ENCODE measurements at regions not wholly inside any gene's neighbourhood (a gene's known extent, or its start where the extent isn't known, plus 50 kb on each side); places are given as distances from the start of the nearest gene placed in this dataset.
A peak's percentile ranks its signal among the peaks of the same experiment; 100 is the strongest.

DNA sequence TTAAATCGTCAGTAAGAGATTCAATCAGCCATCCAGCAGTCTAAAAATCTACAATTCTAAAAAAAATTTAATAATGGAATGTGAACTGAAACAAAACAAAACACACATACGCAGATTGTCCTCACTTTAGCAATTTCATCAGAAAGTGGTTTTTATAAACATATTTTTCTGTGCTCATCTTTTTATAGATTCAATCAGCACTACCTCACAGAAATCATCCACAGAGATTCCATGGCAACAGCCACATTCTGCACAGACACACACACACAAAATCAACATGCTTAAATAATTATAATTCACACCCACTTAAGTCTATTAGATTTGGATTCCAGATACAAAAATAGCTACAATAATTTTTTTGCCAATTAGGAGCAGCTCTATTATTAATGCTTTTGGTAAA is 149.0 kb upstream of the KCNIP4 start:
- TF ChIP-seq RFX5 (IDR thresholded peaks at IDR 0.05; ENCODE audit: low read length) (no peak), TCF12 (IDR thresholded peaks at IDR 0.05) (no peak)
- Histone ChIP-seq H3K9me2 (0 out of 2 replicates have a peak, but pooled peaks cover 3% of the 10 kb centered on the region), H3K27me3 (ENCODE audit: insufficient read depth) (no peaks in the 10 kb centered on the region), H3K9ac (no peak overlapping the region), H3K9me3 (no peaks in the 10 kb centered on the region), H3F3A (replicated peaks; ENCODE audit: insufficient read depth) (no peaks in the 10 kb centered on the region), H4K20me1 (ENCODE audit: insufficient read depth) (no peaks in the 10 kb centered on the region), H3K27ac (ENCODE audit: low read depth in 2 of 2, low read length in 1 of 2) (no peak overlapping the region), H3K36me3 (replicated peaks in 1 of 2; ENCODE audit: control insufficient read depth in 1 of 2, insufficient read depth in 2 of 2, low read length in 1 of 2) (no peaks in the 10 kb centered on the region), H3K4me1 (ENCODE audit: control insufficient read depth in 1 of 2, insufficient read depth in 2 of 2, low read depth in 1 of 2, low read length in 1 of 2) (no peaks in the 10 kb centered on the region; a peak in 1 of 4 replicates), H3K79me2 (ENCODE audit: insufficient read depth) (no peaks in the 10 kb centered on the region), H3K4me2 (no peak overlapping the region), H3K4me3 (ENCODE audit: low read depth in 2 of 2, low read length in 1 of 2) (no peak overlapping the region), H2AFZ (ENCODE audit: low read depth) (0 out of 2 replicates have a peak overlapping the region, but pooled peaks have one; percentile 6)
- 2% methylated on average over 2 of the region's 2 CpGs for WGBS (ENCODE audit: low lambda C conversion rate)
- CTCF ChIA-PET = no interaction called here
- no peak for DNase-seq
- POLR2A ChIA-PET = no interaction called here

- Histone ChIP-seq H3K9ac (no peak overlapping the region), H2AFZ (ENCODE audit: low read depth) (no peak overlapping the region), H3K4me2 (no peak overlapping the region), H3K4me1 (ENCODE audit: control insufficient read depth in 1 of 2, insufficient read depth in 2 of 2, low read depth in 1 of 2, low read length in 1 of 2) (no peaks in the 10 kb centered on the region), H3K9me2 (0 out of 2 replicates have a peak, but pooled peaks cover 3% of the 10 kb centered on the region), H3K79me2 (ENCODE audit: insufficient read depth) (no peaks in the 10 kb centered on the region), H3K9me3 (no peaks in the 10 kb centered on the region), H3K27me3 (ENCODE audit: insufficient read depth) (no peaks in the 10 kb centered on the region), H3F3A (replicated peaks; ENCODE audit: insufficient read depth) (no peaks in the 10 kb centered on the region), H4K20me1 (ENCODE audit: insufficient read depth) (no peaks in the 10 kb centered on the region), H3K4me3 (ENCODE audit: low read depth in 2 of 2, low read length in 1 of 2) (no peak overlapping the region), H3K27ac (ENCODE audit: low read depth in 2 of 2, low read length in 1 of 2) (no peak overlapping the region), H3K36me3 (replicated peaks in 1 of 2; ENCODE audit: control insufficient read depth in 1 of 2, insufficient read depth in 2 of 2, low read length in 1 of 2) (no peaks in the 10 kb centered on the region)
- no peak for DNase-seq
- TF ChIP-seq USF1 (IDR thresholded peaks at IDR 0.05; ENCODE audit: borderline replicate concordance, low read depth) (no peak), SMC3 (IDR thresholded peaks at IDR 0.05; ENCODE audit: low read depth, low read length) (no peak), TAF1 (IDR thresholded peaks at IDR 0.05; ENCODE audit: borderline replicate concordance, low read depth, low read length) (no peak), TCF12 (IDR thresholded peaks at IDR 0.05) (no peak), GATA2 (CRISPR knock-in tag; IDR thresholded peaks at IDR 0.05) (no peak), FOXJ3 (CRISPR knock-in tag; IDR thresholded peaks at IDR 0.05) (no peak), MAX (IDR thresholded peaks at IDR 0.05; ENCODE audit: low read depth) (no peak), ELF1 (IDR thresholded peaks at IDR 0.05) (no peak), CHD2 (IDR thresholded peaks at IDR 0.05; ENCODE audit: low read length, partially characterized antibody) (no peak), RXRA (IDR thresholded peaks at IDR 0.05; ENCODE audit: borderline replicate concordance, low read depth) (no peak), TEAD4 (IDR thresholded peaks at IDR 0.05; ENCODE audit: borderline replicate concordance, insufficient read depth) (no peak)
- TF ChIP-seq, protein P1, sequence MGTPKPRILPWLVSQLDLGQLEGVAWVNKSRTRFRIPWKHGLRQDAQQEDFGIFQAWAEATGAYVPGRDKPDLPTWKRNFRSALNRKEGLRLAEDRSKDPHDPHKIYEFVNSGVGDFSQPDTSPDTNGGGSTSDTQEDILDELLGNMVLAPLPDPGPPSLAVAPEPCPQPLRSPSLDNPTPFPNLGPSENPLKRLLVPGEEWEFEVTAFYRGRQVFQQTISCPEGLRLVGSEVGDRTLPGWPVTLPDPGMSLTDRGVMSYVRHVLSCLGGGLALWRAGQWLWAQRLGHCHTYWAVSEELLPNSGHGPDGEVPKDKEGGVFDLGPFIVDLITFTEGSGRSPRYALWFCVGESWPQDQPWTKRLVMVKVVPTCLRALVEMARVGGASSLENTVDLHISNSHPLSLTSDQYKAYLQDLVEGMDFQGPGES (IDR thresholded peaks at IDR 0.05; ENCODE audit: low read depth, low read length) = no peak
- ChIA-PET CTCF (interaction anchor here (0.8 kb wide), 1 partner anchor 12 kb away, joined by 3 read pairs; no protein-coding TSS in a partner anchor), POLR2A (no interaction called here)
Measured at GRCh38 chr4:22094217-22094616, 145.6 kb upstream of the KCNIP4 start.
